GM12891 (cell line): ENCODE measurements at regions not wholly inside any gene's neighbourhood (a gene's known extent, or its start where the extent isn't known, plus 50 kb on each side); places are given as distances from the start of the nearest gene placed in this dataset.

Experiments used
- POLR2AphosphoS5 ChIP-seq: IDR thresholded peaks from 2 replicates; pipeline ENCODE4 v1.6.1; 2011; ENCODE audit warnings: low read depth, low read length, control low read depth
- TAF1 ChIP-seq: IDR thresholded peaks from 2 replicates; pipeline ENCODE4 v1.6.1; 2011; ENCODE audit warnings: low read depth, low read length, control low read depth

DNA sequence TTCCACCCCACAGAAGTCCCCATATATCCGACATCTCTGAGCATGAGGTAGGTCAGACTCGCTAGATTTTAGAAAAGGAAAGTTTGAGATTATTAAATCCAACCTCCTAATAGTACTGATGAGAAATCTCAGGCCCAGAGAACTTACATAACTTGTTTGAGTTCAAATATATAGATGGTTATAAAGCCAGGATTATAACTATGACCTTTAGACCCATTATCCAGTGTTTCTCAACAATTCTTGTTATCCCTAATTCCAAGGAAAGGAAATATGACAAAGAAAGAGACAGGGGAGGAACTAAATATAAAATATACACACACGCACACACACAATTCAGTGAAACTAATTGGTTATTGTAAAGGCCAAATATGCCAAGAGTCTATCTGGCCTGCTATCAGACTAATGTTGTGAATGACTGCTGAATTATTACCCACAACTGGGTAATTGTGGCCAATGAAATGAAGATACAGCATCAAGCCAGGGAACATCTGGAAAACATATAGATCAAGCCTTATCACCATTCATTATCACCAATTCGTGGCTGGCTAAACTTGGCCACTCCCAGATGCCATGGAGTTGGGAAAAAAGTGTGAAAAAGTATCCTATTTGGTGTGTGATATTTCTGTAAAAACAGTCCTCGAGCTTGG lies 248.4 kb downstream of the PRELID2 start:
- TF ChIP-seq TAF1 (no peak), POLR2AphosphoS5 (no peak)
